Non-pigmented ciliary epithelial cell (primary cell): ENCODE measurements at regions not wholly inside any gene's neighbourhood (a gene's known extent, or its start where the extent isn't known, plus 50 kb on each side); places are given as distances from the start of the nearest gene placed in this dataset.
"Not testable (repeated sequence)": the region's sequence is repeated elsewhere in the genome, so short reads cannot be mapped to it uniquely, and the experiment has no call there.

ENCODE experiments used
- DNase-seq: peaks from one replicate; pipeline ENCODE4 v3.0.0-alpha.2; 2010; ENCODE audit warnings: low read depth

DNA sequence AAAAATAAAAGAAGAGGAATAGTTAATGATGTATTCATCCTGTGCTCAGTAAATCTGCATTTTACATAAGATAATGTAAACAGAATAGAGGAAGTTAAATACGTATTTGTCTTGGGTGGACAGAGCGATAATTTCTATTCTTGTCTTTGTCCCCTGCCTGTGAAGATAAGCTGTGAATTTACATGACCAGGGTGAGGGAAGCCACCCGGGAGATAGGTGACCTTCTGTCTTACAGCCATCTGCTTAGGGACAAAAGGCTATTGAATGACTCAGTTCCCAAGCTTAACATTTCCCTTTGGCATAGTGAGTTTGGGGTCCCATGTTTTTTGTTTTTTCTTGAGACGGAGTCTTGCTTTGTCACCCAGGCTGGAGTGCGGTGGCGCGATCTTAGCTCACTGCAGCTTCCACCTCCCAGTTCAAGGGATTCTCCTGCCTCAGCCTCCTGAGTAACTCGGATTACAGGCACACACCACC is 88.7 kb upstream of the KCTD7 start:
- no peak for DNase-seq

DNA sequence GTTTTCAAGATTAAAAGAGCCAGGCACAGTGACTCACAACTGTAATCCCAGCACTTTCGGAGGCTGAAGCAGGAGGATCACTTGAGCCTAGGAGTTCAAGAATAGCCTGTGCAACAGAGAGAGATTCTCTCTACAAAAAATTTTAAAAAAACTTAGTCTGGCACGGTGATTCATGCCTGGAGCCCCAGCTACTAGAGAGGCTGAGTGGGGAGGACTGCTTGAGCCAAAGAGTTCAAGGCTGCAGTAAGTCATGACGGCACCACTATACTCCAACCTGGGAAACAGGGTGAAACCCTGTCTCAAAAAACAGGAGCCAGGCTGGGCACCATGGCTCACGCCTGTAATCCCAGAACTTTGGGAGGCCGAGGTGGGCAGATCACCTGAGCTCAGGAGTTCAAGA is 86.6 kb upstream of the KCTD7 start:
- no peak for DNase-seq

DNA sequence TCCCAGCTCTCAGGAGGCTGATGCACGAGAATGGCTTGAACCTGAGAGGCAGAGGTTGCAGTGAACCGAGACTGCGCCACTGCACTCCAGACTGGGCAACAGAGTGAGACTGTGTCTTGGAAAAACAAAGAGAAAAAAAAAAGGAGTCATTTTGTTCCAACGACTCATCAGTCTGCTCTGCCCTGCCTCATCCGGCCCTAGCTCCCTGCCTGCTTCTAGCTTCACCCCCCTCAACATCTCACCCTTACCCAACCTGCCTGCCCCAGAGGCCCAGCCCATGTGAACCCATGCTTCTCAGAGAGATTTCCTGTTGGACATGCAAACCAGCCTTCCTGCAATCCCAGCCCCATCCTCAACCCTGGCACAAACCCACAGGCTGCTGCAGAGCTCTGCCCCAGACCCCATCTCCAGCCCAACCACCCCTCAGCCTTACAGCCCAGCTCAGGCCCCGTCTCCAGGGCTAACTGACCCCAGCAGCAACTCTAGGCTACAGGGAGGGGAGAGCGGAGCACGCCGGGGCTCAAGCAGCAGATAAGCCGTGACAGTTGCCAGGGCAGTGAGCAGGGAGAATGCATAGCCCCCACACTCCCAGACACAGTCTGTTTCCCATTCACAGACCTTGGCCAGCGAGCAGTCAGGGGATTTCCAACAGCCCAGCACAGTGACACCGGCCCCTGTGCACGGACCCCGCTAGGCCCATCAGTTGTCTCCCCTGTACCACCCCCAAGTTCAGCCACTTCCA is 86.0 kb upstream of the KCTD7 start:
- no peak for DNase-seq

DNA sequence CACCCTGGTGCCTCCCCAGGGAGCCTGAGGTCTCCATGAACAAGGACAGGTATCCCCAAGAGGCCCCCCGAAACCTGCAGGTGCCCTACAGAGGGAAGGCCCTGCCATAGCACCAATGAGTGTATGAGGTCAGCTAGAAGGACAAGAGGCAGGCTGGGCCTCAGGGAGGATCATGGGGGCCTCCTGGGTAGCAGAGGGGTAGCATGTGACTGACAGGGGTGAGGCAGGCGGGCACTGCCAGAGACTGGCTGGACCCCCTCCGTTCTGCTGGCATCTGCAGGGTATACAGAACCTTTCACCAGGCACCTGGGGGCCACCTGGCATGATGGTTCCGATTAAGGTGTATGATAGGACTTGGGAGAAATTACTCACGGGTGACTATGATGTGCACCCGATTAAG is 79.2 kb upstream of the KCTD7 start:
- DNase-seq: no peak

DNA sequence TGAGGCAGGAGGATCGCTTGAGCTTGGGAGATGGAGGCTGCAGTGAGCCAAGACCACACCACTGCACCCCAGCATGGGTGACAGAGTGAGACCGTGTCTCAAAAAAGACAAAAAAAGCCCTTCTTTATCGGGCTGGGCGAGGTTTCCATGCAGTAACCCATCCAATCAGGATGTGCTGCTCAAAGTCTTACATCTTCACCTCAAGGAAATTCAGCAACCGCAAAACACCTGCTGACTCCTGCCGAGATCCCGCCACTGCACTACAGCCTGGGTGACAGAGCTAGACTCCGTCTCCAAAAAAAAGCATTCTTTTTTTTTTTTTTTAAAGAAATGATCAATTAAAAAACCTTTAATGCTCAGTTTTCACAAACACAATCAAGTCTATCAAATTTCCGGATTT is 75.7 kb upstream of the KCTD7 start:
- no peak for DNase-seq

DNA sequence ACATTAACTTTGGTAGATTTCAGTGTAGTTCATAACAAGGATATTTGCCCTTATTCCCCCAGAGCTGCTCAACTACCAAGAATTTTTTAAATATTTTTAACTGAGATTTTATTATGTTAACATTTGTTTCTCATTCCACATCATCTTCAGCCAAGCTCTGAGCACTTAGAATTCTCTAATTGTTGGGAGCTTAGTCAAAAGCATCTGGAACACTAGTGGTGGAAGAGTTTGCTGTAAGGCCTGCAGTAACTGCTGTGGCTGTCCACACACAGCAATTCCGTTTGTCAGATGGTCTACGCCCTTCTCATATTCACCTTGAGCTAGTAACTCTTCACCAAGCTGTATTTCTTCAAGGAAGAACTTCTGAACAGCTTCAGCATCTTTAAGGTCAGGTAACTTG is 75.0 kb upstream of the KCTD7 start:
- DNase-seq: not testable (repeated sequence)

DNA sequence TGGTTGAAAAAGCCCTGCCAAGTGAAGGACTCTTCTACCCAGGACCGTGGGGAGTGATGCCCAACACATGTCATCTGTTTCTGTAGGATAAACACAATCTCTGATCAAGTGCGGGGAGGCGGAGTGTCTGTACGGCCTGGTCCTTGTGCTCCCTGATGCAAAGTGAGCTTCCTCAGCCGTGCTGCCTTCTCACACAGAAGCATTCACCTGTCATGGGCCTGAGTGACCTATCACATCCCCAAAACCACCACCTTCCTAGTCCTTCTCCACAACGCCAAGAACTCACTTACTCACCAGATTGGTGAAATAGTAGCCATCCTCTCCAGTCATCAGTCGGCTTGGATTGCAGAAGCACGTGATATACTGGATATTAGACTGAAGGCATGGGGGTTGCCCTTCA is 74.4 kb upstream of the KCTD7 start:
- not testable (repeated sequence) for DNase-seq

DNA sequence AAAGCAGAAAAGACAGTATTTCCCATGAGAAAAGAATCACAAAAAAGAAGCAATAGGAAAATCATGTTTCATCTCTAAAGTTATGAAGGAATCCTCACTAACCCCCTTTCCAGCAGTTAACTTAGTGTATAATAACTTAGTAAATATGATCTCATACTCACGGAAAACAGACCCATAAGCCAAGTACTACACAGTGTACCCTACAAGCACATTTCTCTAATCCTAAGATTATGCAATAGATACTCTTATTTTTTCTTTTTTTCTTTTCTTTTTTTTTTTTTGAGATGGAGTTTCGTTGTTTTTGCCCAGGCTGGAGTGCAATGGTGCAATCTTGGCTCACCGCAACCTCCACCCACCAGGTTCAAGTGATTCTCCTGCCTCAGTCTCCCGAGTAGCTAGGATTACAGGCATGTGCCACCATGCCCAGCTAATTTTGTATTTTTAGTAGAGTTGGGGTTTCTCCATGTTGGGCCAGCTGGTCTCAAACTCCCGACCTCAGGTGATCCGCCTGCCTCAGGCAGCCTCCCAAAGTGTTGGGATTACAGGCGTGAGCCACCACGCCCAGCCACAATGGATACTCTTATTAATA is 73.7 kb upstream of the KCTD7 start:
- not testable (repeated sequence) for DNase-seq

DNA sequence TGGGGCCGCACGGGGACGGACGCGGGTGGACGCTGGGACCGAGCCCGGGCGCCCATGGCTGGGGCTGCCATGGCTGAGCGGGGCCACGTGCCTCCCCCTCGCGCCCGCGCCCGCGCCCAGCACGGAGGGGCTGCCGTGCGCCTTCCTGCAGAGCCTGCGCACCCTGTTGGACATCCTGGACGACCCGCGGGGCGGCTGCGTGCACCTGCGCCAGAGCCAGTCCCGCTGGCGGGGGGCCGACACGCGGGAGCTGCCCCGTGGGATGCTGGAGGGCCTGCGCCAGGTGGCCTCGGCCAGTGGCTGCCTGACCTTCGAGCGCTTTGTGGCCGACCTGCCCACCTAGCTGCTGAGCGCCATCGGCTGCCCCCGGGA is 72.5 kb upstream of the KCTD7 start:
- DNase-seq: no peak

DNA sequence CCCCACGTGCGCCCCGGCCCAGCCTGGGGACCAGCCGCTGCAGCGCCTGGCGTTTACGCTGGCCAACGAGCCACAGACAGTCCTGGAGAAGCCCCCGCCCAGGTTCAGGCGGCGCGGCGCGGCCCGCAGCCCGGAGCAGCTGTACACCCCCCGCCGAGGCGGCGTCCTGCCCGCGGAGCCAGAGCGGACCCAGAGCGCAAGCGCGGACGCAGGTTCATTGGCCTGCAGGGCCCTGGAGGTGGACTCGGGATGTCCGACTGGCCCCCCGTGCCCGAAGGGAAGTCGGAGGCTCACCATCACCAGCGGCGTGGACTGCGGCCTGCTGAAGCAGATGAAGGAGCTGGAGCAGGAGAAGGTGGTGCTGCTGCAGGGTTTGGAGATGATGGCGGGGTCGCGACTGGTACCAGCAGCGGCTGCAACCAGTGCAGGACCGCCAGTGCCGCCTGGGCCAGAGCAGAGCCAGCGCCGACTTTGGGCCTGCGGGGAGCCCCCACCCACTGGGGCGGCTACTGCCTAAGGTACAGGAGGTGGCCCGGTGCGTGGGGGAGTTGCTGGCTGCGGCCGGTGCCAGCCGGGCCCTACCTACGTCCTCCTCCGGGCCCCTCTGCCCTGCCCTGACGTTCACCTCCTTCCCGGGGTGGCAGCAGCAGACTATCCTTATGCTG is 72.0 kb upstream of the KCTD7 start:
- DNase-seq: no peak

DNA sequence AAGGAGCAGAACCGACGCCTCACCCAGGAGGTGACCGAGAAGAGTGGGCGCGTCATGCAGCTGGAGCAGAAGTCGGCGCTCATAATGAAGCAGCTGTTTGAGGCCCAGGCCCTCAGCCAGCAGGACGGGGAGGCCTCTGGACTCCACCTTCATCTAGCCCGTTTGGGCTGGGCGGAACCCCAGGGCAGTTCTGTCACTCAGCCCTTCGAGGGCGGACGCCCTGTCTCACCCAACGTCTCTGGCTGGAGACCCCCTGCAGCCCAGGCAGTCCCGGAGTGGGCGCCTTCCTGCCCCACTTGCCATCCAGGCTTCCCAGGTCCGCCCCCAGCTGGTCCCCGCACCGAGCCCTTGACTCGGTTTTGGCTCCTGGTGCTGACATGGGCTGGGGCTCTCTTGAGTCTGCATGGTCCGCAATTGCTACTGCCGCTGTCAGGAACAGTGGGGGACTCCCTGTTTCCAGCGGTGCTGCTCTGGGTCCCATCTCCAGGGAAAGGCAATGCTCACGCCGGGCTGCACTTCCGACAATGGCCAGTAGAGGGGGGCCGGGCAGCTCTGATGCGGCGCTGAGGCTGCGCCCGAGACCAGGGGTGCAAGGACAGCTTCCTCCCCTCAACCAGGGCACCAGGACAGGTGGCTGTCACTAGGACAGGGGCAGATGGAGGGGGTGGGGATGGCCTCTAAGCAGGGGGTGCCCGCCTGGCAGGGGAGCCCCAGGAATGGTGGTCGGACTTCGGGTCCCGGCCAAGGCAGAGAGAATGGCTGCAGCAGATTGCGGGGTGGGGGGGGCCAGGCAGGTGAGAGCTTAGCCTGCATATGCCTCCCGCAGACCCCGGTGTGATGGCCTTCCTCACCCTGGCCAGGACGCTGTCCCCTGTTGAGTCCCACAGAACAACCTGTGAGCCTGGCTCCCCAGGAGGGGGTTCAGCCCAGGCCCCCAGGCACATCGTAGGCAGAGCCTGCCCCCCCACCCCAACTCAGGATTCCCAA is 71.2 kb upstream of the KCTD7 start:
- no peak for DNase-seq

DNA sequence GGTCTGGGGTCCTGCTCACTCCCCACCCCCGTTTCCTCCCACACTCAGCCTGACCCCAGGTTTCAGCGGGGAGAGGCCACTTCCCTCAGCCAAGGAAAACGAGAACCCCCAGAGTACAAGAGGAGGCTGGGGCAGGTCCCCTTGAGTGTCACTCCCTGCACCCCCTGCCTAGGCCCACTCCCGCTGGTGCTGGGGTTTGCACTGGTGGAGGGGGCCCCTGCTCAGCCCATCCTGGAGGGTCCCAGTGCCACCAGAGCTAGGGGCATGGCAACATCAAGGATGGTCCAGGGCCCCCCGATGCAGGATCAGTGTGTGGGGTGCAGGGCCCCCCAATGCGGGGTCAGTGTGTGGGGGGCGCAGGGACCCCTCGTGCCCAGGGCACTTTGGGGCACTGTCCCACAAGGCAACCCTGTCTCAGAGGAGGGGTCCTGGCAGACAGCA is 70.5 kb upstream of the KCTD7 start:
- no peak for DNase-seq

DNA sequence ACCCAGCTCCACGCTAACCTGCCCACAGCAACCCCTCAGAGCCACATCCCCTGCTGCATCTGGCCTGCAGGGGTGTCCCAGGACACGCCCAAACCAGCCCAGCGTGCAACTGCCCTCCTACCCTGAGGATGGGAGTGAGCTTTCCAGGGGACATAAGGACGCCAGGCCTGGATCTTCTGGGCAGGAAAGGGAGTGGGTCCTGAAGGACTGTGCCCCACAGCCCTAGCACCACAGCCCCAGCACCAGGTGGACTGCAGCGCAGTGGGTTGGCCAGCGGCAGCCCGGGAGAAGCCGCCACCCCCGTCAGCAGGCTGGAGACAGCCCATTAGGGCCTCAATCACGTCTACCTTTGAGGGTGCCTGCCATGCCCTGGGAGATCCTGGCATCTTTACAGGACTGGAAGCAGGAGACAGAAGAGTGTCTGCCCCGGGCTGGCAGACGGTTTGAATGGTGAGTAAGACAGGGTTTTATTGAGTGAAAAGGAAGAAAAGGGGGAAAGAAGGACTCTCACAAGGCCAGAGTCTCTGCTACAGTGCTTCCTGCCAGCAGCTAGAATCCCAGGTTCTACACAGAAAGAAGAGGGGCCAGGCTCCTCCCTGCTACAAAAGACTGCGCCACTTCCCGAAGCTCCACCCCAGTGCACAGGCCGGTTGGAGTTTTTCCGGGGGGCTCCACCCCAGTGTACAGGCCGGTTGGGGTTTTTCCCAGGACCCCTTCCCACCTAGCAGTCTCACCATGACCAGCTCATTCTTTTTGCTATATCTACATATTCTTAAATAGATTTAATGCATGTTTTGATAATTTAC is 69.8 kb upstream of the KCTD7 start:
- DNase-seq: no peak

DNA sequence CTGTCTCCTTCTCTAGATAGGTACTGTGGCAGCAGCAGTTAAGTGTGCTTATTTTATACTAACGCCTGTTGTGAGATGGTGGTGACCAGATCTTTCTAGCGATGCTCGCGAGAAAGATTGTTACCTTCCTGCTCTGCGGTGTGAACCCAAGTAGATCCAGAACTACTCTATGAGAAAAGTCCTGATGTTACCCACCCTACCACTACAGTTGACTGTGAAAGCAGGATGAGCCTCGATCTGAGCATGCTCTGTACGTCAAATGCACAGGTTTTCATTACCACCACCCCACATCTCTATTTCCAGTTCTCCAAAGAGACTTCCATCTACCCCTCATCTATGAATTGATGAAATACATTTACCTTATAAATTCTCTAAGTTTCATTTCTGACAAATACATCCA is 64.6 kb upstream of the KCTD7 start:
- DNase-seq: no peak

DNA sequence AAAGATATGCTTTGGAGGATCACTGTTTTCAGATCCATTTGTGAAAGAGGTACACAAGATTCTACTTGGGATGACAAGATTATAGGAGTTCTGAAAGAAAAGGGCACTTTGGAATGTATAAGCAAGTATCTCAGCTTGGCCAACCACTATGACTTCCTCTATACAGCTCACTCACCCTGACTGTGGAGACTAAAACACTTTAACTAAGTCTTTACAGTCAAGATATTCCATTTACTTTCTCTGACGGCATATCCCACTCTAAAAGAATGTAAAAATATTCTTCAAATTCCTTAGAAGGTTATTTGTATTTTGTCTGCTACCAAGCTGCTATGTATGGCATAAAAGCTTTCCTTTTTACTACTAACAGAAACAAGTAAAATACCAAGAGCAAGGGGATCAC is 58.5 kb upstream of the KCTD7 start:
- DNase-seq: not testable (repeated sequence)

DNA sequence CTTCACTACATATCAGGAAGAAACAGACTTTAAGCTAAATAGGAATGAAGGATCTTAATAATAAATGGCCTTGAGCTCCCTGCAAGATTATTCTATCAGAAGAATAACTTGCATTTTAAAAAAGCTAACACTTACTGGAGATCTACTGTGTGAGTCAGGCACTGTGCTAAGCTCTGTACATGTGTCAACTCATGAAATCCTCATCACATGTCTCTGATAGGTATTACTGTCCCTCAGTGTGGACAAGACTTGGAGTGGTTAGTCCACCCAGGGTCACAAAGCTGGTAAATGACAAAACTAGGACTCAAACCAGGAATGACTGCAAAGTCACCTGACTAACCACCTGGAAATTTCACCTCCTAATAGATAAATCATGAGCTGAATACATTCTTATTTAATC is 57.1 kb upstream of the KCTD7 start:
- no peak for DNase-seq

DNA sequence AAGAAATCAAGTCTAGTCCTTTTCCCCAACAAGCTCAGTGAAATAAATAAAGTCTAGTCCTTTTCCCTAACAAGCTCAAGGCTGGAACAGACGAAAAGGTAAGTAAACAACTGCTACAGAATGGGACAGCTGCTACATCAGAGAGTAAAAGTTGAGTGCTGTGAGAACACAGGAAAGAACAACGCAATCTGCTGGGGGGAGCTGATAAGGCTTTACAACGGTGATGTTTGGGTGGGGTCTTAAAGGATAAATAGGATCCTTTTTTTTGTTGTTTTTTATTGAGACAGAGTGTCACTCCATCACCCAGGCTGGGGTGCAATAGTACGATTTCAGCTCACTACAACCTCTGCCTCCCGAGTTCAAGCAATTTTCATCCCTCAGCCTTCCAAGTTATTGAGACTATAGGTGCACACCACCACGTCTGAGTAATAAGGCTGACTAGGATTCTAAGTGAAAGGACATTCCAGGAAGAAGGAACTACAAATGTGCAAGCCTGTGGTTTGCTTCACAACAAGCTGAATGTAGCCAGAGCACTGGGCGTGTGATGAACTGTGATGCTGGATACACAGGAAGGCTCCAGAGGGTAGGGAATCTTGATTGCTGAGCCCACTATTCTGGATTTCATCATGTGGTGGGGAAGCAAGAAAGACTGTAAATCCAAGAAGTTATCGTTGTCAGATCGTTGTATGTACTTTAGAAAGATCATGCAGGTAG is 54.7 kb upstream of the KCTD7 start:
- DNase-seq: not testable (repeated sequence)

DNA sequence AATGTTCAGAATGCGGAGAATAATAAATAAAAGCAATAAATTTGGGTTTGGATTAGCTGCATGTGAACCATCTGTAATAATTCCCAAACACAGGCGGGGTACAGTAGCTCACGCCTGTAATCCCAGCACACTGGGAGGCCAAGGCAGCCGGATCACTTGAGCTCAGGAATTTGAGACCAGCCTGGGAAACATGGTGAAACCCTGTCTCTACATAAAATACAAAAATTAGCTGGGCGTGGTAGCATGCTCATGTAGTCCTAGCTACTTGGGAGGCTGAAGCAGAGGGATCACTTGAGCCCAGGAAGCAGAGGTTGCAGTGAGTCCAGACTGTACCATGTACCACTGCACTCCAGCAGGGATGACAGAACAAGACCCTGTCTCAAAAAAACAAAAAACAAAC is 53.9 kb upstream of the KCTD7 start:
- DNase-seq: not testable (repeated sequence)

DNA sequence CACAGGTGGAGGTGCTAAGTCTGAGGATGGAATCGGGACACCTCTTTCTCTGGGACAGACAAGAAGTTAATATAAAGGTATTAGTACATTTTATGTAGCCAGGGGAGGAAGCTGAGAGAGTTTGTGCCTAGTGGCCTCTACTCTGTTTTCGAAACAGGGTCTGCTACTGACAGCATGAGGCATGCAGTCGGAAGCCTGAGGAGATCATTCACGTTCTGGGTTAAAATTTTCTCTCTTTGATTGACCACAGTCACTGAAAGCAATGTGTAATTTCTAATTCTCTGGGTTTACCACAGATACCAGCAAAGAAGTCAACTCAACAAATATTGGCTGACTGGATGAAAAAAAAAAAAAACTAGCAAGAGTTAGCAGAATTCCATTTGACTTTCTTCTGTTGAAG is 53.3 kb upstream of the KCTD7 start:
- DNase-seq: no peak

DNA sequence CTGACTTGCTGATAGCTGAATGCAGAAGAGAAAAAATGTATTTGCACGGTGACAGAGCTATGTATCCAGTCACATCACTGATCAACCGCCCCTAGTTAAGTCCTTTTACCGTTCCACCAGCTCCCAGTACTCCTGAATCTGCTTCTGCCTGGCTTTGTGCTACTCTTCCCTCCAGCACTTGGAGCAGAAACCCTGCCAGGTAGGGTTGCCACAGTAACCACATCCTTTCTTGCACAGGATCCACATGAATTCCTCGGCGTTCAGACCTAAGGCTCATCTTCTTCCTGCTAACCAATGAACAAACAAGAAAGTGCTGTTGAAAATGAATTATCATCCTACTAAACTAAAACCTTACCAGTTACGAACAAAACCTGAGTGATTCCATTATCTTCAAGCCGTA is 52.0 kb upstream of the KCTD7 start:
- DNase-seq: no peak
